MCF 10A (cell line): ENCODE measurements at regions not wholly inside any gene's neighbourhood (a gene's known extent, or its start where the extent isn't known, plus 50 kb on each side); places are given as distances from the start of the nearest gene placed in this dataset.

Experiments used
- BruUV-seq: library from RNA; stranded (reverse); fragments of 400-500 nt; replicated peaks from 2 replicates; lab custom pipeline; 2021; lab: Mats Ljungman, UMichigan
- CTCF ChIA-PET: fragments of 300-600 bp; sonication (Branson Sonifier 250); formaldehyde crosslinking; extraction: SDS; loops from one replicate; lab custom pipeline; 2021; ENCODE audit warnings: antibody characterized with exemption, inconsistent platforms; lab: Yijun Ruan, JAX
- POLR2A ChIA-PET: fragments of 300-600, 350-650 bp; sonication (Branson Sonifier 250); formaldehyde crosslinking; extraction: SDS; loops from one replicate; lab custom pipeline; 2020; ENCODE audit warnings: antibody characterized with exemption, inconsistent platforms; lab: Yijun Ruan, JAX
- DNase-seq: peaks from one replicate; pipeline ENCODE4 v3.0.0-alpha.2; 2018; ENCODE audit not compliant: unreplicated experiment
- H3K27ac Mint-ChIP-seq: one replicate; pipeline ENCODE4 v1.8.0; 2022; ENCODE audit warnings: mild to moderate bottlenecking, low read depth, mixed read lengths; ENCODE audit not compliant: unreplicated experiment
- H3K27me3 Mint-ChIP-seq: one replicate; pipeline ENCODE4 v1.8.0; 2022; ENCODE audit warnings: mixed read lengths; ENCODE audit not compliant: insufficient read depth, unreplicated experiment
- H3K36me3 Mint-ChIP-seq: one replicate; pipeline ENCODE4 v1.8.0; 2022; ENCODE audit warnings: mild to moderate bottlenecking, moderate library complexity, mixed read lengths; ENCODE audit not compliant: insufficient read depth, unreplicated experiment
- H3K4me1 Mint-ChIP-seq: one replicate; pipeline ENCODE4 v1.8.0; 2022; ENCODE audit warnings: mixed read lengths; ENCODE audit not compliant: insufficient read depth, unreplicated experiment
- H3K4me3 Mint-ChIP-seq: one replicate; pipeline ENCODE4 v1.8.0; 2022; ENCODE audit warnings: mild to moderate bottlenecking, moderate library complexity, mixed read lengths; ENCODE audit not compliant: unreplicated experiment
- H3K9me3 Mint-ChIP-seq: one replicate; pipeline ENCODE4 v1.8.0; 2022; ENCODE audit warnings: mixed read lengths; ENCODE audit not compliant: unreplicated experiment
- intact Hi-C: fragments of 100-400 bp; cut with micrococcal nuclease; formaldehyde crosslinking; loops from 2 replicates; pipeline ENCODE4 v1.14.1; 2022
- TF ChIP-seq, protein P1 (sequence below): fragments of 200-600 bp; IDR thresholded peaks from one replicate; pipeline ENCODE4 v1.8.0; 2022; ENCODE audit warnings: antibody characterized with exemption, mild to moderate bottlenecking; ENCODE audit not compliant: unreplicated experiment

DNA sequence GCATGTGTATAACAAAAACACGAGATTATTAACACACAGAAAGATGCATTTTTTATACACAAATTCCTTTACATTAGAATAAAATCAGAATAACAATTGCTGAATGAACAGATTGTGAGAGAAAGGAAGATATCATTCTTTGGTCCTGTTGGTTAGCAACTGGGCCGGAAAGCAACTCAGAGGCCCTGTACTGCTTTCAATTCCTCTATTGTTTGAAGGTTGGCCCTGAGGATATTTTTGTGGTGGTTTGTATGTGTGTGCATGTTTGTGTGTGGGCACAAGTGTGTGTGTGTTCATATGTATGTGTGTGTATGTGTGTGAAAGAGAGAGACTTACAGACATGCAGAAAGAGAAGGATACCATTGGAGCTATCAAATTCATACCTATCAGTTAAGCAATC lies 356.8 kb upstream of the DMAC1 start:
- Mint-ChIP-seq H3K9me3 (peaks cover 11% of the 10 kb centered on the region), H3K4me1 (no peaks in the 10 kb centered on the region), H3K27me3 (no peaks in the 10 kb centered on the region), H3K4me3 (no peak overlapping the region), H3K36me3 (no peaks in the 10 kb centered on the region), H3K27ac (no peak overlapping the region)
- POLR2A ChIA-PET: no interaction called here
- DNase-seq: no peak
- no TSS peak for BruUV-seq
- intact Hi-C loops: no loop called here
- TF ChIP-seq, protein P1, sequence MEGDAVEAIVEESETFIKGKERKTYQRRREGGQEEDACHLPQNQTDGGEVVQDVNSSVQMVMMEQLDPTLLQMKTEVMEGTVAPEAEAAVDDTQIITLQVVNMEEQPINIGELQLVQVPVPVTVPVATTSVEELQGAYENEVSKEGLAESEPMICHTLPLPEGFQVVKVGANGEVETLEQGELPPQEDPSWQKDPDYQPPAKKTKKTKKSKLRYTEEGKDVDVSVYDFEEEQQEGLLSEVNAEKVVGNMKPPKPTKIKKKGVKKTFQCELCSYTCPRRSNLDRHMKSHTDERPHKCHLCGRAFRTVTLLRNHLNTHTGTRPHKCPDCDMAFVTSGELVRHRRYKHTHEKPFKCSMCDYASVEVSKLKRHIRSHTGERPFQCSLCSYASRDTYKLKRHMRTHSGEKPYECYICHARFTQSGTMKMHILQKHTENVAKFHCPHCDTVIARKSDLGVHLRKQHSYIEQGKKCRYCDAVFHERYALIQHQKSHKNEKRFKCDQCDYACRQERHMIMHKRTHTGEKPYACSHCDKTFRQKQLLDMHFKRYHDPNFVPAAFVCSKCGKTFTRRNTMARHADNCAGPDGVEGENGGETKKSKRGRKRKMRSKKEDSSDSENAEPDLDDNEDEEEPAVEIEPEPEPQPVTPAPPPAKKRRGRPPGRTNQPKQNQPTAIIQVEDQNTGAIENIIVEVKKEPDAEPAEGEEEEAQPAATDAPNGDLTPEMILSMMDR: no peak
- CTCF ChIA-PET: no interaction called here

DNA sequence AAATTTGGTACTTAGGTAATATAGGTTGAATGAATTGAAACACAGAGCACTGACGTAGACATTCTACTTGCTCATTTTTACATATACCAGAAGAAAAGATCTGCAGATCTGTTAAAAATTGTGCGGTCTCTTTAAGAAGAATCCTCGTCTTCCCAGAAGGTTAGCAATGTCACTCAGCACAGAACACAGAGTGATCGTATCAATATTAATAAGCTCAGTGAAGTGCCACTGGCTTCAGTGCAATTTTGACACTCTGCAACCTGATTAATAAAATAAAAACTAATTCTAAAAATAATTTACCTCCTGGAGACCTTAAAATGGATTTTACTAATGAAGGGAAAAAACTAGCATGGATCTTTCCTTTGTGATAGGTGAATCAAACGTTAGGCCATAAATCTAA lies 356.1 kb upstream of the DMAC1 start:
- H3K9me3 Mint-ChIP-seq: peaks cover 15% of the 10 kb centered on the region
- H3K27me3 Mint-ChIP-seq: no peaks in the 10 kb centered on the region
- no peak for DNase-seq
- ChIA-PET POLR2A (no interaction called here), CTCF (interaction anchor here (1.1 kb wide), 1 partner anchor 16 kb away, joined by 3 read pairs; no protein-coding TSS in a partner anchor)
- no peak overlapping the region for H3K27ac Mint-ChIP-seq
- intact Hi-C loops: no loop called here
- no peaks in the 10 kb centered on the region for H3K4me1 Mint-ChIP-seq
- no TSS peak for BruUV-seq
- no peaks in the 10 kb centered on the region for H3K36me3 Mint-ChIP-seq
- no peak overlapping the region for H3K4me3 Mint-ChIP-seq
- TF ChIP-seq, protein P1: no peak

DNA sequence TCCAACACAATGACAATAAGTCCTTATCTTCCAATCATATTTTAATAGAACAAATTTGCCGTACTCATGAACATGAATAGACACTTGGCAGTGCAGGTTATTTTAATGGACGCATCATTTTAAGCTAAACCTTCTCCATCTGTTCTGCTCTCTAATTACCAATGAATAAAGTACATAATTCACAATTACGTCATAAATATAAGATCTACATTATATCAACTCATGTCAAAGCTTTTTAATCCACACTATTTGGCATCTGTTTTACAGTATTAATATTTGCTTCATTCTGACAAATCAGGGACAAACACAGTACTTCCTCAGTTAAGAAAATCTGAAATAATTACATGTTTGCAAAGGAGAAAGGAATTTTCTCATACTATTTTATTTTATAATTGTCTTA lies 344.1 kb upstream of the DMAC1 start:
- POLR2A ChIA-PET: no interaction called here
- intact Hi-C loops: no loop called here
- no peaks in the 10 kb centered on the region for H3K27me3 Mint-ChIP-seq
- no peaks in the 10 kb centered on the region for H3K36me3 Mint-ChIP-seq
- CTCF ChIA-PET: no interaction called here
- H3K27ac Mint-ChIP-seq: no peak overlapping the region
- no peak for DNase-seq
- TF ChIP-seq, protein P1: no peak
- H3K4me3 Mint-ChIP-seq: no peak overlapping the region
- no TSS peak for BruUV-seq
- no peaks in the 10 kb centered on the region for H3K4me1 Mint-ChIP-seq
- peaks cover 17% of the 10 kb centered on the region for H3K9me3 Mint-ChIP-seq

GRCh38 chr9:8140557-8140956 lies 341.0 kb upstream of the DMAC1 start:
- peaks cover 17% of the 10 kb centered on the region for H3K9me3 Mint-ChIP-seq
- CTCF ChIA-PET: interaction anchor here (1.3 kb wide), 1 partner anchor 14 kb away, joined by 3 read pairs; no protein-coding TSS in a partner anchor
- H3K4me3 Mint-ChIP-seq: no peak overlapping the region
- no TSS peak for BruUV-seq
- no peak for DNase-seq
- no peaks in the 10 kb centered on the region for H3K4me1 Mint-ChIP-seq
- H3K36me3 Mint-ChIP-seq: no peaks in the 10 kb centered on the region
- H3K27ac Mint-ChIP-seq: no peak overlapping the region
- POLR2A ChIA-PET: no interaction called here
- intact Hi-C loops: no loop called here
- TF ChIP-seq, protein P1: no peak
- H3K27me3 Mint-ChIP-seq: no peaks in the 10 kb centered on the region
